Stimulated activated CD8-positive, alpha-beta memory T cell treated with anti-CD3 and anti-CD28 coated beads, Interleukin-4, amount 100 ng/mL, for 24 hours (primary cell): ENCODE measurements at regions not wholly inside any gene's neighbourhood (a gene's known extent, or its start where the extent isn't known, plus 50 kb on each side); places are given as distances from the start of the nearest gene placed in this dataset.

Source experiments
- DNase-seq: peaks from one replicate; pipeline ENCODE4 v3.0.0-alpha.2; 2020; ENCODE audit warnings: low read depth

- DNase-seq = no peak
Observed at GRCh38 chr21:43332861-43333297, 94.1 kb downstream of the SIK1 start.

- no peak for DNase-seq
Observed at GRCh38 chr21:43331962-43332828, 94.7 kb downstream of the SIK1 start.

DNA sequence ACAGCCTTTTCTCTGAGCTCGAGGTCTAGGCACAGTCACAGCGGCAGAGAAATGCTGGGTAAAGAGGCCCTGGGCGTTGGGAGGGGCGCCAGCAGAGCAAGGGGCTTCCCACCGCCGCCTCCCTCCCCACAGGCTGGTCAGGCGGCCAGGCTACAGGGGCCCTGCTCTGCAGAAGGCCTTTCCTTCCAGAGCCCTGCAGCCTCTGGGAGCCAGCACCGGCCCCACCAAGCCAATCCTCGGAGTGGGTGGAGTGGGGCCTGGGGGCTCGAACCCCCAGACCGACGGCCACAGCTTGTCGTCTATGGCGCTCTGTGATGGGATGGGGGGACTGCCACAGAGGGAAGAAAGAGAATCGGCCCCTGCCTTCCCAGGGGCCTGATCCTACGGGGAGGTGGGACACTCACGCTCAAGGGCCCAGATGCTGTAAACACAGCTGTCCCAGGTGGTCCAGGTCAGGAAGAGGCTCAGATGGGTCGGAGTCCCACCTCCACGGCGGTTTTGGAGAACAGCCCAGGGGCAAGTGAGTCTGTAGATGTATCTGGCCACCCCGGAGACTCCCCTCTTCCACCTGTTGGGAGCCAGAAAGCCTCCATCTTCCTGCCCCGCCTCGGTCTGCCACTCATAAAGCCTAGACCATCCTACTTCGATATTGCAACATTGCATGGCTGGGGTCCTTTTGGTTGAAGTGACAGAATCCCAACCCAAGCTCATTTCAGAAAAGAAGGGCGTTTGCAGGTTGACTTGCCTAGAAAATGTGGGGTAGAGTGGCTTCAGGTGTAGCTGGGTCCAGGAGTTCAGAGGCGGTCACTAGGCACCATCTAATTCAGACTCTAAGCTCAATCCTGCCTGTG is 95.6 kb downstream of the SIK1 start:
- DNase-seq = no peak

- DNase-seq = no peak
Observed at GRCh38 chr21:43330306-43330881, 96.5 kb downstream of the SIK1 start.

- no peak for DNase-seq
Observed at GRCh38 chr21:43329711-43330269, 97.1 kb downstream of the SIK1 start.

- no peak for DNase-seq
Observed at GRCh38 chr21:43328958-43329691, 97.8 kb downstream of the SIK1 start.

- no peak for DNase-seq
Observed at GRCh38 chr21:43328185-43328957, 98.6 kb downstream of the SIK1 start.

- DNase-seq = no peak
Observed at GRCh38 chr21:43325968-43326715, 100.8 kb downstream of the SIK1 start.

- no peak for DNase-seq
Observed at GRCh38 chr21:43325036-43325435, 101.9 kb downstream of the SIK1 start.

GRCh38 chr21:43324596-43324995 is 102.3 kb downstream of the SIK1 start:
- no peak for DNase-seq

GRCh38 chr21:43323244-43324005 is 103.5 kb downstream of the SIK1 start:
- no peak for DNase-seq

- DNase-seq = no peak
Observed at GRCh38 chr21:43322805-43323204, 104.1 kb downstream of the SIK1 start.

- DNase-seq = no peak
Observed at GRCh38 chr21:43322311-43322710, 104.6 kb downstream of the SIK1 start.

DNA sequence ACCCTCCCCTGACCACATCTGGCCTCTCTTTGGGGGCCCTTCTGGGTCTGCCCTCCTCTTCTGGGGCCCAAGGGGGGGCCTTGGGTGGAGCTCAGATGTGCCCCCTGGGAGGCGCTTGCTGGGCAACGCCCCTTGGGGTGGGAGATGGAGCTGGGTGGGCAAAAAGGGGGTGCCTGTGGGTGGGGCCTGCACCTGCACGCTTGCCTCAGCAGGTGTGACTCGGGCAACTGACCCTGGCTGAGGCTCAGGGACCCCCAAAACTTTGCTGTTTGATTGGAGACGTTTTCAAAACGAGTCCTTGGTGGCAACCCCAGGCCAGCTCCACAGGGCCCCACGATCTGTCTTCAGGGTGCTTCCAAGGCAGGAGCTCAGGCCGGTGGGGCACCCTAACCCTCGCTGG is 105.3 kb downstream of the SIK1 start:
- no peak for DNase-seq

DNA sequence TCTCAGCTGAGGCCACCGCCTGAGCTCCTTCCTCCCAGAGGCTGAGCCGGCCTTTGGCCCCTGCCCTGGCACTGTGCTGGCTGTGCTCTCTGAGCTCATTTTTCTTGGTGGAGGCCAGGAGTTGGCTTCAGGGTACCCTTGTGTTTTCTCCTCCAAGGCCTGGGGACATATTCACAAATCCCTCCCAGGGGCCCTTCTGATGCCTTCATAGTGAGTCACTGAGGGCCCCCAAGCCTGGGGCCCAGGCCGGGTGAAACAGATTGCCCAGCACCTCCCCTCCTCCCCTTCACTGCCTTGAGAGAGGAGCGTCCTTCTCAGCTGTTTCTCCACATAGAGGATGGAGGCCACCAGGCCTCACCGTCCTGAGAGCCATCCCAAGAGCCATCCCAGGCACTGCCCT is 105.8 kb downstream of the SIK1 start:
- no peak for DNase-seq

- DNase-seq = no peak
Observed at GRCh38 chr21:43320526-43320925, 106.4 kb downstream of the SIK1 start.

DNA sequence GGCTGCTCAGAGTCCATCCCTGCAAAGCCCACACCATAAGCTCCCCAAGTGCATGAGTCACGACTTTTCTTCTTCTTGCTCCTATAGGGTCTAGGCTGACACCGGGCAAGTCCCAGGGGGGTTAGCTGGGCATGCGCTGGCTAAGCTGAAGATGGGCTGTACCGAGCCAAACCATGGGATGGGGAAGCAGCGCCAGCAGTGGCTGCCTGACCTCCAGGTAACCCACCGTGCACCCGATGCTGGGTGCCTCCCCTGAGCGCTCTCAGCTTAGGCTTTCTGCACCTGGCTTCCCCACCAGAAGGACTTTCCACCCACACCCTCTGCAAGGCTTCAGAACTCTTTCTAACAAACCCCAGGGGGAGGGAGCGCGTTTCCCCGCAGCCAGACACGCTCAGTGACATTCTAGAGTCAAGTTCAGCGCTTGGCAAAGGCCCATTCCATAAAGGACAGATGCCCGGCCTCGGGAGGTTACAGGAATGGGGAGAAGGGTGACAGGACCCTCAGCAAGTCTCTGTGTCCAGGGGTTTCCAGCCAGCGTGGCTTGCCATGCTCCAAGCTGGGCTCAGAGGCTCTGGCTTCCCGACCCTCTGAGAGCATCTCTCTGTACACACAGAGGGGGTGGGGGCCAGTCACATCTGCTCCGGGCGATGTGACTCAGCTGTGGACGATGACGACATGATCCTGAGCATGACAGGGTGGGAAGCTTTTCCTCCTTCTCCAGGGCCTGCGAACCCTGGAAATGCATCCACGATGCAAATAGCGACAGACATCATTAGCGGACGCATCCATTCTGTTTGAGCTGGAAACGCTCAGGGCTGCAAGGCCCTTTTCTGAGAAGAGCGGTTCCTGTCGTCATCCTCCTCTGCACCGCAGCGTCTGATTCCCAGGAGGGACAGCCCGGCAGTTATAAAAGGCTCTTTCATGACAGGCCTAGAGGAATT is 107.8 kb downstream of the SIK1 start:
- DNase-seq = no peak

DNA sequence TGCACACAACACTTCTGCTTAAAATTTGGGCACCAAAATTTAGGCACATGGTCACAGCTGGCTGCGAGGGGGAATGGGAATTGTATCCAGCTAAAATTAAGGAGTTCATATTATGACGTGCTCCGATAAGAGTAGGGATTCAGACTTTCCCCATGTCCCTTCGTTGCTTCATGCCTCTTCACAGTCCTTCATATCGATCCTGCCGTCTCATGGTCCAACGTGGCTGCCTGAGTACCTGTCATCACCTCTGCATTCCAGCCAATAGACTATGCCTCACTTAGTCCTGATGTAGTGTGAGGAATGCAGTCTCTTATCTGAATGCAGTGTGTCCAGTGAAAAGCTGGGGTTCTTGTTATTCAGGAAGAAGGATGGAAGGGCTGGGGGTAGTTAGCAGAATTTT is 108.6 kb downstream of the SIK1 start:
- DNase-seq = no peak
